CD4-positive, alpha-beta T cell treated with Interferon alpha-2 for 1 hour (primary cell): ENCODE measurements at regions not wholly inside any gene's neighbourhood (a gene's known extent, or its start where the extent isn't known, plus 50 kb on each side); places are given as distances from the start of the nearest gene placed in this dataset.
"Not testable (repeated sequence)": the region's sequence is repeated elsewhere in the genome, so short reads cannot be mapped to it uniquely, and the experiment has no call there.

Experiments
- DNase-seq, 2 donors: peaks; one replicate each; pipeline ENCODE4 v3.0.0-alpha.2; 2020 to 2022

DNA sequence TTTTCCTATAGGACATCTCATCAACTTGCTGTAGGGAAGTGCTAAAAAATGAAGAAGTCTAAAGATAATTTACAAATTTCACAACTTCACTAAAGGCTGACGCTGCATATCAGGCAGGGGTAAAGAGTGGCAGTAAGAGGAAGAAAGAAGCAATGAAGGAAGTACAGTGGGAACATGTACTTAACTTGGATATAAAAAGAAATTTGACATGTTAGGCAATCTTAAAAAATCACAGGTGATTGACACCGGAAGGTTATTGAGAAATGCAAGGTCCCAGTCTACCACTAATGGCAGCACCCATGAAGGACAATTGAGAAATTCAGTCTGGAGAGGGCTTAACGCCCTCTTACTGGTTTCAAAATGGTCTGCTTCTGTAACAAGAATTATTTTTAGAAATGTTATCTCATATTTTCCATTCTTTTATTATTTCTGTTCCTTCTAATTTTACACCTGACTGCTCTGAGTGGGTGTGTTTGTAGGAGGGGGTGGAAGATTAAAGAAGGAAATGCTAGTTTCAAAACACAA, 358.1 kb downstream of the KCNJ2 start:
- no peak for DNase-seq

DNA sequence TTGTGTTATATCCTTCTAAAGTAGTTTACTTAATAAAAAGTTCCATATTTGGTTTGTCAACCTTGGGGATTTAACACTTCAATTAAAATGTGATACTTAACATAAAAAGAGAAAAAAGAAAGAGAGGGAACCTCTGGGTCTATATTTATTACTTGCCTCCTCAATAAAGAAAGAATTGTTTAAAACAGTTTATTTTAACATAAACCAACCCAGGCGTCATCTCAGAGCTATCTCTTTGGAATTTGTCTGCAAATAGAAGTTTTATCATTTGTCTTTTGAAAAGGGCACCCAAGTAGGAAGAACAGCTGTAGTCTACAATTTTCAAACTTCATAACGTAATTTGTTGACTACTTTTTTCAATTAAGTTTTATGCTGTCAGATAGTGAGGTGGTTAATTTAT, 364.1 kb downstream of the KCNJ2 start:
- DNase-seq: no peak

DNA sequence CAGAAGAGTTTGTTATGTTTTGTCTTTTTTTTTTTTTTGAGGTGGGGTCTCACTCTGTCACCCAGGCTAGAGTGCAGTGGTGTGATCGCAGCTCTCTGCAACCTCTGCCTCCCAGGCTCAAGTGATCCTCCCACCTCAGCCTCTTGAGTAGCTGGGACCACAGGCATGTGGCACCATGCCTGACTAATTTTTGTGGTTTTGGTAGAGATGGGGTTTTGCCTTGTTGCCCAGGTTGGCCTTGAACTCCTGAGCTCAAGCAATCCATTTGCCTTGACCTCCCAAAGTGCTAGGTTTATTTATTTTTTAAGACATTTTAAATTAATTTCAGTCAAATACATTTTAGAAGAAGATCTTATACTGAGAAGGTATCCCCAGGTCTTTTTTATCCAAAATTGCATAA, 366.7 kb downstream of the KCNJ2 start:
- DNase-seq: no peak

DNA sequence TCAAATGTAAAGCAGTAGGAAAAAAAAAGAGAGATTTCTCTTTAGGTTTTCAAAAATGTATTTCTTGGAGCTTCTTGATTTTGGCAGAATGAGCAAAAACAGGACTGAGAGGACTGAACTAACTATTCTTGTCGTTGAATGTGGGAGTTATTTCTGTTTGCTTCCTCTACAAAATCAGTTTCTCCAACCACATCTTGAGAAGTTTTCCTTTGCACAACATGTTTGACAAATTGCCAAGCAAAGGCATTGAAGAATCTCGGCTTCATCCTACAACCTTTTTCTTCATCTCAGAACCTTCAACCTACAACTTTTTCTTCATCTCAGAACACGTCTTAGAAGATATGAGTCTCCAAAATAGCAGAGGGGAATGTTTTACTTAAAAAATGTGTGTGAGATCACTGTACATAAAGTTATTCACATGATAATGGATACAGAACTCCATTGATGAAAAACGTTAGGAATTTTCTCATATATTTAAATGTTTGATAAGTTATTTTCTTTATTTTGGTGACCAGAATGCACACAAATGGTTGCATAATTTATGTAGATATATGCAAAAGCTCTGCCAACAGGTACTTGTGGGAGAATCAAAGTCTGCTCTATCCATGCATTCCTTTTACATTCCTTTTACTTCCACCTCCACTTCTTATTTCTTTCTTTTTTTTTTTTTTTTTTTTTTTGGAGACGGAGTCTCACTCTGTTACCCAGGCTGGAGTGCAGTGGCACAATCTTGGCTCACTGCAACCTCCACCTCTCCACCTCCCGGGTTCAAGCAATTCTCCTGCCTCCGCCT, 370.0 kb downstream of the KCNJ2 start:
- no peak for DNase-seq

DNA sequence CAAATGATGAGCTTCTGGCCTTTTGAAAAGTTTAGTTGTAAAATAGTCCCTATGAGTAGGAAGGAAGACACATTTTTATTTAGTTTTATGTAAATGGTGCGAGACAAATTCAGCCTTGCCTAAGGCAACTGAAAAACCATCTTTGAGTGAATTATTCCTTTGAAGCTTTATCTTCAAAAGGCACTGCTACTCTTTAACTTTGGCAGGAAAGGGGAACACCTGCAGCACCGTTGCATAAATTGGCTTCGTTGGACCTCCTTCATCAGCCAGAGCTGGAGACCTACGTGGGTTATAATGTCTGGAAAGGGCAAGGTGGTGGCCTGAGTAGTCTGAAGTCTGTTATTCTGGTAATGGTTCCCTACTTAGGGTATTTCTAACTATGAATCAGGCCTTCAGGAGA, 373.5 kb downstream of the KCNJ2 start:
- DNase-seq: no peak

DNA sequence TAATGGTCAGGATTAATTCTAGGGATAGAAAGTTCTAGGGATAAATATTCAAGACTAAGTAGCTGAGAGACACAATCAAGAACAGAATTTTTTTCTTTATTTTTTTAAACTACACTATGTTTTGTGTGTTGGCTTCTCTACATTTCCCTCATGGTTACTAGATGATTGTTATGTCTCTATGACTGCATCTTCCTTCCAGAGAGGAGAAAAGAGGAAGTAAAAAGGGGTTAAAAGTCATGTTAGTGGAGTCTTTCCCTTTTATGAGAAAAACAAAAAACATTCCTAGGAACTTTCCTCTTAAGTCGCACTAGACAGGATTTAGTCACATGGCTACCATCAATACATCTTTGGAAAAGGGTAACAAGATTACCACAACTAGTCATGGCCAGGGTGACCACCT, 375.0 kb downstream of the KCNJ2 start:
- no peak for DNase-seq

DNA sequence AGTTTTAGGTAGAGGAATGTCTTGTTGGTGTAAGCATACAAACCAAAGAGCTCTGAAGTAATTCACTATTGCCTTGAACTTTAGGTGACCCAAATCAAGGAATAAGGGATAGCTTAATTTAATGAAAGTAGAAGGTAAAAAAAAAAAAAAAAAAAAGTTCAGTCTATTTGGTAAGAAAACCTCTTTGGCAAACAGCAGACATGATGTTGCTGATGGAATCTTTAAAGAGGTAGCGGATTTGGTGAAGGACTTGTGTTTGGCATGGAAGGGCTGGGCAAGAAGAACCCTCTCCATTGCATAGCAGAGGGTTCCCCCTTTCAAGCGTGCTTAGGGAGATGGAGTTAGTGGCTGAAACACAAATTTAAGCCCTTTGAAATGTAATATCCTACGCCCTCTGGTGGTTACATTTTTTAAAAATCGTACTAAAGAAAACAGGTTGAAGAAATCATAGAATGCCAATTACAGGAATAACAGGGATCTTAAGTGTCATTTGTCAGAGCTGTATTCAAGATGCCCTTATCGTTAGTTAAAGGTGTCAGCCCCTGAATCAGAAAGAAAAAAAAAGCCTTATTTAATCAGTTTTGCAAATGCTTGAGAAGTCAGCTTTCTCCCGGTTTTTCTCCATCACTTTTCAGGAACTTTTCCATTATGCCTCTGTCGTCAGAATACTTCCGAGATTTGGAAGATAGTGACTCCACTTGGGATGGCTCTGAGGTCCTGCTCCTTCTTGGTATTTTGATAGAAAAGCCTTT, 383.1 kb downstream of the KCNJ2 start:
- peak in 1 of 2 donors; percentile 18 for DNase-seq

DNA sequence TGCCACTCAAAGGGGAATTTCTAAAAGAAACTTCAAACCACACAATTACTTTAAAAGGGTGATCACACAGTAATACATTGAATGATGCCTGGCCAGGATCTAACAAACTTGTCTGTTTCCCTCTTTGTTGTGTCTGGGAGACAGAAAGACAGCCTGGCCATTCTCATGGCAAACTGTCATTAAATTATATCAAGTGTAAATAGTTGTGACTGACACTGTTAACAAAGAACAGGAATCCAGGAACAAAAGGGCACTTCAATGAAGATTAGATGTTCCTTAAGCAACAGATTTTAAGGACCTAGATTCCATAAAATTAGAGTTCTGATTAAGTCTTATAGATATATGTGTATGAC, 383.6 kb downstream of the KCNJ2 start:
- DNase-seq: no peak

DNA sequence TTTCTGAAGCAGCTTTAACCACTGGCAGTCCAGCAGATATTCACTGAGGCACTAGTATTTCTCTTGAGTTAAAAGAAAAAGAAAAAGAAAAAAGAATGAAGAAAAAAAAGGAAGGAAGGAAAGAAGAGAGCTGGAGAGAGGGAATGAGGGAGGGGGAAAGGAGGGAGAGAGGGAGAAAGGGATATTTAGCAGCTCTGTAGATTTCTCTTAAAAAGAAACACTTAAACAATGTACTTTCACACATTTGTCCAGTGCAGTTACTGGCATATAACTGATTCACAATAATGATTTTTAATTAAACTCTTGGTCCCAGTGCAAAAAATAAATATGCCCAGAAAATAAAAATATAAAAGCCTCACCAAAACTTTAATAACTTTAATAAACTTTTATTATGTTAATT, 386.4 kb downstream of the KCNJ2 start:
- DNase-seq: no peak

DNA sequence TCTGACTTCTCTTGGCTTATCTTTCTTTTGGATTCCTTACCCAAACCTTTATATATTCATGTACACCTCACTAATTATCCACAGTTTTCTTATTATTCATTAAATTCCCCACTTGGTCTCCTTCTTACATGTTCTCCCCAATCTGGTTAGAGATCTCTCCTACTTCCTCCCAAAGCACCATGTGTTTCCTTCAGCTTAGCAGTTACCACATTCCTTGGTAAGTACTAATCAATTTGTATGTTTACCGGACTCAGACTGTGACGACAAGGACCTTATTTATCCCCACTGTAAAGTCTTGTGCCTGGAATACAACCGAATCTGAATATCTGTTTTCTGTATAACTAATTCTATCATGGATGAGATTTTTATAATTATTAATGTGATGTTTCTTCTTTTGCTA, 389.5 kb downstream of the KCNJ2 start:
- DNase-seq: no peak

DNA sequence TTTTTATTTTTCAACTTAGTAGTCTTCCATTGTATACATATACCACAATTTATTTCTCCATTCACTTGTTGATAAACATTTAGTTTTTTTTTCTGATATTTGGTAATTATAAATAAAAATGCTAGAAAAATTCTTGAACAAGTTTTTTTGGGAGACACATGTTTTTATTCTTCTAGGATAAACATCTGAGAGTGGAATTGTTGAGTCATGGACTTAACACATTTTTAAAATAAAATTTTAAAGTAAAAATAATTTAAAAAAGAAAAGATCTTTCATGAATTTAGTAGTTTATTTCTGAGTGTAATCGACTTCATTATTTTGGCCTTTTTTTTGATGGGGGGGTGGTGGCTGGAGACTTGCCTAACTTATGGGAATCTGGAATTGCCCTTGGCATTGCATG, 391.1 kb downstream of the KCNJ2 start:
- no peak for DNase-seq

DNA sequence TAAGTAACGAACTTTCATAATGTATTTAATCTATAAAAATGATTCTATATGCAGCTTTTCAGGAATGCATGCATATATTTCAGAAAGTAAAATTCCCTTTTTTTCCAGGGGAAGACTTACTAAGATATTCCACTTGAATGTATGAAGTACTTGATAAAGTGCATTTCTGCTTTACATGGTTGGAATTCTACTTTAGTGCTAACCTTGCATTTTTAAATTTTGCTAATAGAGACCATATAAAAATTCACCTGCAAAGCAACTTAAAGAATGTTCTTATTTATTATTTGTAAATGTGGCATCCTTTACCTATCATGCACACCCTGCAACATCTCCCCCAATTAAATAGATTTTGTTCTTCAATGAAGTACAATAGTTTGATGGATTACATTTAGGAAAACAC, 392.8 kb downstream of the KCNJ2 start:
- no peak for DNase-seq

DNA sequence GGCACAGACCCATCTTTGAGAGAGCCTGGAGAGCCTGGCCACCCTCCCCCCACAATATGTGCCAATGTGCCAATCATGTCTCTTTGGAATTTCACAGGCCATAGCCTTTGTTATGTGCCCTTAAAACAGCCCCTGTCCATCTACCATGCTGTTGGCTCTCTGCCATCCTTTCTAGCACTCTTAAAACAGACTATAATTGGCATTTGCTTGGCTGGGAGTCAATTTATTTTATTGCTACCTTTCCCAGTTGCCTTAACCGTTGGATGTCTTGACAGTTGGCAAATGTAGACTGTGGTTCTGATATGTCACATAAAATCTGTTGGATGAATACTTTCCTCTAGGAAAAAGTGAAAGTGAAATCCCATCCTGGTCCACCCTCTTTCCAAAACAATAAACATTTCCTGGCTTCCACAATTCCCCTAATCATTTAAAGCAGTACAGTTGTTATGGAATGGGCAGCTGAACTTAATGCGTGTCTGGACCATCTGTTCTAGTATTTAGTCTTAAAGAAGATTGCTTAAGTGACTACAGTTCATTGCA, 394.0 kb downstream of the KCNJ2 start:
- no peak for DNase-seq

DNA sequence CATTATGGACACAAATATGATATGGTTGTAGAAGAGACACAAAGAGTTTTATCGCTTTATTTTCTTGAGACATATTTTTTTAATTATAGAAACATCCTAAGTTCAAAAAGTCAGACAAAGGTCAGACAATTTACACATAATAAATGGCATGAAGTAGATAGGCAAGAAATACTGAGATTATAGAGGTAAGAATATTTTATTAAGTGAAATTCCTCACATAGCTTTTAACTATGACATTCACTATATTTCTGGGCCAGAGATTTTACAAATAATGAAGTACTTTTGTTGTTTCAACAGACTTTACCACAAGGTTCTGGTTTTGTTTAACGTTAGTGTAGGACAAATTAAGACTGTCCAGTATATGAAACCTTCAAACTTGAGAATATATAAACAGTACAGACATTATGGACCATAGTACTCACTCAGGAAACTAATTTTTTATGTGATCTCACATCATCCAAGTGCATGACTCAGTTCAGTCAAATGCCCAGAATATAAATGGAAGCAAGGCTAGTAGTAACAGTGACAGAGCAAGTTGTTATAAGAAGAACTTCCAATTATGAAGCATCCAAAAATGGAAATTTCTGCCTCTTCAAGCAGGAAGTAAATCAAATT, 394.8 kb downstream of the KCNJ2 start:
- no peak for DNase-seq

DNA sequence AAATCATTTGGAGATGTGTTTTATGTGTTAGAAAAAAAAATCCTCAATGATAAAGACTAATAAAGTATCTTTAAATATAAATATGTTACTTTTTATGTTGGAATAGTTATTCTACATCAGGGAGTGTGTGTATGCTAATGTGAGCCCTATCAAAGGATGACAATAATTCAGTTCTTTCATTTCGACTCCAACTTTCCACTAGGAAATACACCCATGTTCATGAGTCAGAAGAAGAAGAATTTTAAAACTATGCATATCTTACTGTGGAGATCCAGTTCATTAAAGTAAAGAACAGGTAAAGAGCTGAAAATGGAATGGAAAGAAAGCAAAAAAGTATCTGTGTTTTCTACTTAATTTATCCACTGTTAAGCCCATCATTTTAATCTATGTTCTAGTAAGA, 399.8 kb downstream of the KCNJ2 start:
- DNase-seq: no peak

DNA sequence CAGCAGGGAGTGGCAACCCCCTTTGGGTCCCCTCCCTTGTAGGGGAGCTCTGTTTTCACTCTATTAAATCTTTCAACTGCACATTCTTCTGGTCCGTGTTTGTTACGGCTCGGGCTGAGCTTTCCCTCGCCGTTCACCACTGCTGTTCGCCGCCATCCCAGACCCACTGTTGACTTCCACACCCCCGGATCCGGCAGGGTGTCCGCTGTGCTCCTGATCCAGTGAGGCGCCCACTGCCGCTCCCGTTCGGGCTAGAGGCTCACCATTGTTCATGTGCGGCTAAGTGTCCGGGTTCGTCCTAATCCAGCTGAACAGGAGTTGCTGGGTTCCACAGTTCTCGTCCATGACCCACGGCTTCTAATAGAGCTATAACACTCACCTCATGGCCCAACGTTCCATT, 408.1 kb downstream of the KCNJ2 start:
- no peak for DNase-seq

DNA sequence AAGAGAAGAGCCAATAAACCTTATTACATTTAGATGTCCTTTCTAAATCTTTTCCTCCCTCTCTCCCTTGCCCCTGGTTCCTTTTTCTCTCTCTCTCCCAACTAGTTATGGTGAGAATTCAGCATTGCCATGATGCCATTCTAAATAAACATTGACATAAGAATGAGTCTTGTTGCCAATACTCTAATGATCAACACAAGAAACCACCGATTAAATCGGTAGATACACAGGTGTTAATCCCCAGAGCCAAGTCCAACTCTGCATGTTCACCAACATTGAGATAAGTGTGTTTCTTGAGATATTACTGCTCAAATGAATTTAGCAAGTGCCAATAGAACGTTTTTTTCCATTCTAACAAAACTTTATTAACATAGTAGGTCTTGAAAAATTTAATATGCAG, 412.1 kb downstream of the KCNJ2 start:
- DNase-seq: no peak

DNA sequence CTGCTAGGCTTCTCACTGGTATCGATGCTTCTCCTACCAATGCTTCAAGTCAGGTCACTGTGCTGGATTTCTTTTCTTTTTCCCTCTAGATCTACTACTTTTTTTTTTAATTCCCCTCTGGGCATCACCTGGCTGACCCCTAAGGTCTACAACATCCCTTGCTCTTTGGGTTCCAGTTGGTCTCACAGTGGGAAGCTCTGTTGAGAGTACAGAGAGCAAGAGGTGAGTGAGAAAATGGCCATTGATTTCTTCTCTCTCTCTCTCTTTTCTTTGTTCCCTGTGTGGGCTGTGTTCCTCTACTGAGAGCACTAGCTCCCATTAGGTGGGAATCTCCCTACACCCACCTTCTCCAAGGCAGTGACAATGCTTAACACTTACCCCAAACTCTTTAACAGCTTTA, 413.4 kb downstream of the KCNJ2 start:
- no peak for DNase-seq

DNA sequence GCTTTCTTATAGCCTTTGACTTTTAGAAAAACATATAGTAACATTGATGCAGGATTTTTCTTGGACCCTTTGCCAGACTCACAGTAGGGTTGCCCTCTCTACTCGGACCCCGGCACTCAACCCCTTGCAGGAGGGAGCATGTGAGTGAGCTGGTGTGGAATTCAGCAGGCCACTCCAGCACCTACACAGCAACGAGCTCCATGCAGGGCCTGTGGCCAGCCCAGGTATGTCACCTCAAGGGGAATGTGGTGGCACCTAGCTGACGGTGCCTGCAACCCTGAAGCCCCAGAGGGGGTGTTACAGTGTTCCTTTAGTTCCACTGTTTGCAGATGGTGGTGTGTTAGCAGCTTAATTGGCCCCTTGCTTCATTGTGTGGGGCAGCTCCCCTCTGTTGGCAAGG, 414.9 kb downstream of the KCNJ2 start:
- DNase-seq: no peak

DNA sequence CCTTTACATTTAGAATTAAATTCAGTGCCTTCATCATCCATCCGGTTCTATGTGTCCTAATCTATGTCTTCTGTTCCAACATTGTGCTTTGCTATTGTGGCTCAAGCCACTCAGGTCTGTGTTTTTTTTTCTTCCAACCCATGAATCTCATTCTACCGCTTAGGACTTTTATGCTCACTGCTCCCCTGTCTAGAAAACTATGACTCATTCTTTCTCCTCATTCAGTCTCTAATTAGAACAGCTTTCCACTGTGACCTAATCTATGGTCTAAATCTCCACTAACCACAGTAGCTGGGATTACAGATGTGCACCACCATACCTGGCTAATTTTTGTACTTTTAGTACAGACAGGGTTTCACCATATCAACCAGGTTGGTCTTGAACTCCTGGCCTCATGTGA, 418.7 kb downstream of the KCNJ2 start:
- DNase-seq: no peak

DNA sequence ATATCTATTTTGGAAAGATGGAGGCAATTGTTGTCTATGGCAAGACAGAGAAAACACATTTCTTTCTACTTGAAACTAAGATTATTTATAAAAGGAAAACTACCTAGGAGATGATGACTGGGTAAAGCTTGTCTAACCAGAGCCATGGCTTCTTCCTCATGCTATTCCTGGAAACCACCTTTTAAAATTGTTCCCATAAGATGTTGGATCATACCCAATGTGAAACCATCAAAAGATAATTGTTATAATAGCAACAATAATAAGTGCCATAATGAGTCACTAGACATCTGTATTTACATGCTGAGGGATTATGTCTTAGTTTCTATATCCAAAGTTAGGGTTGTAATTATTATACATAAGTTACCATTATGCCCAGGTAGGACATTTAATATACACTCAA, 428.4 kb downstream of the KCNJ2 start:
- DNase-seq: no peak

DNA sequence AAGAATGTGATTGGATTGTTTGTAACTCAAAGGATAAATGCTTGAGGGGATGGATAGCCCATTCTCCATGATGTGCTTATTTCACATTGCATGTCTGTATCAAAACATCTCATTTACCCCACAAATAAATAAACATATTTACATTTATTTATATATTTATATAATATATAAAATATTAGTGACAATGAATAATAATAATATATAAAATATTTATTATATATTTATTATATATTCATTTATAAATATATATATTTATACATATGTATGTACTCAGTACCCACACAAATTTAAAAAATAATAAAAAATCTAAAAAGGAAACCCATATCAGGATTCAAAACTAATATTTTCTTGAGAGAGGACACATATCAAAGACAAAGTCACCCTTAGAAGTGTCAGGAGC, 429.9 kb downstream of the KCNJ2 start:
- no peak for DNase-seq

DNA sequence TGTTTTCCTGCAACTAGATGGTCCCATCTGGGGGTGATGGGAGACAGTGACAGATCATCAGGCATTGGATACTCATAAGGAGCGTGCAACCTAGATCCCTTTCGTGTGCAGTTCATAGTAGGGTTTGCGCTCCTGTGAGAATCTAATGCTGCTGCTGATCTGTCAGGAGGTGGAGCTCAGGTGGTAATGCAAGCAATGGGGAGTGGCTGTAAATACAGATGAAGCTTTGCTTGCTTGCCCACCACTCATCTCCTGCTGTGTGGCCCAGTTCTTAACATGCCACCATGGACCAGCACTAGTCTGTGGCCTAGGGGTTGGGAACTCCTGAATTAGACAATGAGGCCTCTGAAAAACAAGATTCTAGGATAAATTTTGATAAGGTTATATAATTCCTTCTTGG, 430.6 kb downstream of the KCNJ2 start:
- DNase-seq: not testable (repeated sequence)

DNA sequence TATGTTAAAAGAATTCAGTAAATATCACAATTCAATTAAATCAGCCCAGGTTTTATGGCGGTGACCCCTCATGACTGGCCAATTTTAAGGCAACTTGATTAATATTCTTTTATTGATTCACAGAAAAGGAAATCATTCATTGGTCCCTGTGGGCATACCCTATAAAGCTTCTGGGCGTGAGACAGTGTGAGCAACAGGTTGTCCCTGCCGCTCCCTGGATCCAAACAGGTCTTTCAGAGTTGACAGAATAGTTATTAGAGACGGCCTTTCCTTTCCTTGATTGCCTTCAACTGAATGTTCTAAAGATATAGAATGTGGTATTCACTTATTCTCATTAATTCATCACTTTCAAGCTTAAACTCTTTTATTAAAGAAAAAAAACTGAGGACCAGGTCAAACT, 433.9 kb downstream of the KCNJ2 start:
- DNase-seq: no peak
